ENCODE measurements at regions not wholly inside any gene's neighbourhood (a gene's known extent, or its start where the extent isn't known, plus 50 kb on each side); places are given as distances from the start of the nearest gene placed in this dataset.

GRCh38 chr2:64249426-64249825 is 105.2 kb upstream of the PELI1 start:
- TF ChIP-seq CTCF (IDR thresholded peaks at IDR 0.05; ENCODE audit: poor library complexity, severe bottlenecking), result no peak
- TF ChIP-seq SMC3 (conservative IDR thresholded peaks at IDR 0.05; ENCODE audit: poor library complexity), result no peak
- TF ChIP-seq MXI1 (conservative IDR thresholded peaks at IDR 0.05; ENCODE audit: poor library complexity, severe bottlenecking), result no peak
- no peak for TF ChIP-seq EZH2 (IDR thresholded peaks at IDR 0.05; ENCODE audit: borderline replicate concordance, insufficient read depth, low read length, poor library complexity, severe bottlenecking)
- no peak for TF ChIP-seq RAD21 (conservative IDR thresholded peaks at IDR 0.05)
- TF ChIP-seq EP300 (conservative IDR thresholded peaks at IDR 0.05; ENCODE audit: poor library complexity, severe bottlenecking), result no peak
- TF ChIP-seq POLR2AphosphoS5 (IDR thresholded peaks at IDR 0.05), result no peak
- TF ChIP-seq TAF1 (IDR thresholded peaks at IDR 0.05; ENCODE audit: low read depth), result no peak
